GM12865 (cell line): ENCODE measurements at regions not wholly inside any gene's neighbourhood (a gene's known extent, or its start where the extent isn't known, plus 50 kb on each side); places are given as distances from the start of the nearest gene placed in this dataset.

Source experiments
- DNase-seq: peaks from one replicate; pipeline ENCODE4 v3.0.0; 2010; ENCODE audit warnings: low read depth
- H3K4me3 ChIP-seq: 2 replicates; pipeline ENCODE4 v1.5.1; 2011; ENCODE audit warnings: mild to moderate bottlenecking, low read depth, low read length, control low read depth
- TF ChIP-seq, protein P1 (sequence below): IDR thresholded peaks from 2 replicates; pipeline ENCODE4 v1.5.1; 2011; ENCODE audit warnings: low read length, control low read depth, low read depth, inconsistent platforms; ENCODE audit not compliant: insufficient read depth; ENCODE audit errors: missing control alignments

DNA sequence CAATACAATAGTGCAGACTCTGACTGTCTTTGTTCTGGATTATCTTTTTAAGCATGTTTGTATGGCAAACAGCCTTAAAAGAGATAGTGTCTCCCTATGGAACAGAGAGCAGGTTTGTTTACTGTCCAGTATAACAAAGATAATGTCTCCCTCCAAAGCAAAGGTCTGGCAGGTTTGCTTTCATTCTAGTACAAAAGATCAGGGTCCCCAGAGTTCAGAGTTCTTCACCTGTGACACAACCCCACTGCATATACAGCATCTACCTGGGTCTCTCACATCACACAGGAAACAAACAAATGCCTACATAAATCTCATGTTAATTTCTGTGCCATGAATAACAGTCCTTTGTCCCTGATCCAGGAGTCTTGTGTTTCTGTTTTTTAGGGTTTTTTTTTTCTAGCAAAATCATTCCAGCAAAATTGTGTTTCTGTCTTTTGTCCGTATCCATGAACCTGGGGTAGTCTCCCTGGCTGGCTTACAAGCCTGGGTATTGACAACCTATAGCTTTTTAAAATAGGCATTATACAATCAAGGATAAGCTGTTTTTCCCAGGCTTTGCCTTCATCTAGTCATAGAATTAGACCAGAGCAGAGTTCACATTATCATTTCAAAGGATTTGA, 89.4 kb upstream of the PTBP2 start:
- TF ChIP-seq, protein P1, sequence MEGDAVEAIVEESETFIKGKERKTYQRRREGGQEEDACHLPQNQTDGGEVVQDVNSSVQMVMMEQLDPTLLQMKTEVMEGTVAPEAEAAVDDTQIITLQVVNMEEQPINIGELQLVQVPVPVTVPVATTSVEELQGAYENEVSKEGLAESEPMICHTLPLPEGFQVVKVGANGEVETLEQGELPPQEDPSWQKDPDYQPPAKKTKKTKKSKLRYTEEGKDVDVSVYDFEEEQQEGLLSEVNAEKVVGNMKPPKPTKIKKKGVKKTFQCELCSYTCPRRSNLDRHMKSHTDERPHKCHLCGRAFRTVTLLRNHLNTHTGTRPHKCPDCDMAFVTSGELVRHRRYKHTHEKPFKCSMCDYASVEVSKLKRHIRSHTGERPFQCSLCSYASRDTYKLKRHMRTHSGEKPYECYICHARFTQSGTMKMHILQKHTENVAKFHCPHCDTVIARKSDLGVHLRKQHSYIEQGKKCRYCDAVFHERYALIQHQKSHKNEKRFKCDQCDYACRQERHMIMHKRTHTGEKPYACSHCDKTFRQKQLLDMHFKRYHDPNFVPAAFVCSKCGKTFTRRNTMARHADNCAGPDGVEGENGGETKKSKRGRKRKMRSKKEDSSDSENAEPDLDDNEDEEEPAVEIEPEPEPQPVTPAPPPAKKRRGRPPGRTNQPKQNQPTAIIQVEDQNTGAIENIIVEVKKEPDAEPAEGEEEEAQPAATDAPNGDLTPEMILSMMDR = no peak
- H3K4me3 ChIP-seq = no peak overlapping the region
- no peak for DNase-seq

GRCh38 chr1:96633695-96634094, 87.9 kb upstream of the PTBP2 start:
- no peak for DNase-seq
- H3K4me3 ChIP-seq = no peak overlapping the region
- TF ChIP-seq, protein P1 = no peak

DNA sequence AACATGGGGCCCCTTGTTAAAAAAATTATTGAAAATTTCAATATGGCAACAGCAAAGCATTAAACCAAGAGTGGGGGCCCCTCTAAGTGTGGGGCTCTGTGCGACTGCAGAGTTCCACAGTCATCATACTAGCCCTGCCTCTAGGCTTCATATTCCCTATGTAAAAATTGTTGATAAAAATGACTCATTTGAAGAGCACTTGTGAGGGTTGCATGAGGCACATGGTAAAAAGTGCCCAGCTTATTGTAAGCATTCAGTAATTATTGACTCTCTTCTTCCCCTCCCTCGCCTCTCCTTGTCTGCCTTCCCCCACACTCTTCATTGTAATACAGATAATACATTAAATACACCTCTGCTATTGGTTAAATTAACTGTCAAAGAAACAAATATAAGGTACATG, 86.7 kb upstream of the PTBP2 start:
- TF ChIP-seq, protein P1 = no peak
- DNase-seq = no peak
- H3K4me3 ChIP-seq = no peak overlapping the region

GRCh38 chr1:96641282-96641681, 80.3 kb upstream of the PTBP2 start:
- no peak overlapping the region for H3K4me3 ChIP-seq
- no peak for DNase-seq
- TF ChIP-seq, protein P1 = no peak

DNA sequence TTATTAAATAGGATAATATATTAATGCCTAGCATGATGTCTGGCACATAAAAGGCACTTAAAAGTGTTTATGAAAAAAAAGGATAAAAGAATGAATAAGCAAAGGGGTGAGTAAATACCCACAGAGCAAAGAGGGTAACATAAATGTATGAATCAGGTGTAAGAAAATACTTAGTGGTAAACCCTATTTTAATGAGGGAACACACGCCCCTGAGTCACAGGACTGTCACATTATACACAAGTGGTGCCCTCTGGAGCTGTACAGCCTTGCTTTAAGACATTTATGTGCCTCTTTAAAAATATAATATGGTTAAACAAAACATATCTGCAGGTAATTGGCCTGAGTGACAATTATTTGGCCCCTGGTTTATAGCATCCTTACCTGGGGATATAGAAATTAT, 78.1 kb upstream of the PTBP2 start:
- H3K4me3 ChIP-seq = no peak overlapping the region
- TF ChIP-seq, protein P1 = no peak
- DNase-seq = no peak

DNA sequence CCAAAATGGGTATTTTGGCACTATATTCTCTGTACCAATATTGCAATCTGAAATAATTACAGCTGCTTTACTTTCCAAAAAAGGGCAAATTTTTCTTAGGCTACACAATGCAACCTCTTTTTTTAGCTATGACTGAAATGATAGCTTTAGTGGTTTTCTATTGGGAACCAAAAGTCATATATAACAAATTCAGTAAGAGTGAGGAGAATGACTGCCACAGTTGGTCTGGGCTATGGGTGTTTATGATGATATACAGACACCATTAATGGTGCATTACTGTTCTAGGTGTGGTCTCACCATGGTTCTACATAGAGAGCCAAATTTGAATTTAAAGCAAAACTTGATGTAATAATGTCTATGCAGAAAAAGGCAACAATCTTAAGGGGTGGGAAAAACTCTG, 72.3 kb upstream of the PTBP2 start:
- TF ChIP-seq, protein P1 = no peak
- DNase-seq = no peak

DNA sequence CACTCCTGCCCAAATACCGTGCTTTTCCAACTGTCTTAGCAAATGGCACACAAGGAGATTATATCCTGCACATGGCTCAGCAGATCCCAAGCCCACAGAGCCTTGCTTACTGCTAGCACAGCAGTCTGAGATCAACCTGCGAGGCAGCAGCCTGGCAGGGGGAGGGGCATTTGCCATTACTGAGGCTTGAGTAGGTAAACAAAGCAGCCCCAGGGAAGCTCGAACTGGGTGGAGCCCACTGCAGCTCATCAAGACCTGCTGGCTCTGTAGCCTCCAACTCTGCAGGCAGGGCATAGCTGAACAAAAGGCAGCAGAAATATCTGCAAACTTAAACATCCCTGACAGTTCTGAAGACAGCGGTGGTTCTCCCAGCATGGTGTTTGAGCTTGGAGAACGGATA, 70.1 kb upstream of the PTBP2 start:
- DNase-seq = no peak
- TF ChIP-seq, protein P1 = no peak
- H3K4me3 ChIP-seq = no peak overlapping the region

More for the DNA sequence above, 72.3 kb upstream of the PTBP2 start:
- H3K4me3 ChIP-seq = no peak overlapping the region
